RWPE2 (cell line): ENCODE measurements at regions not wholly inside any gene's neighbourhood (a gene's known extent, or its start where the extent isn't known, plus 50 kb on each side); places are given as distances from the start of the nearest gene placed in this dataset.
"Not testable (repeated sequence)": the region's sequence is repeated elsewhere in the genome, so short reads cannot be mapped to it uniquely, and the experiment has no call there.

ENCODE experiments used
- ATAC-seq: fragments of 200-7000 bp; cut with Tn5 transposase; 3 replicates; pipeline ENCODE4 v1.9.1; 2021; ENCODE audit warnings: low read depth
- DNase-seq: peaks from one replicate; pipeline ENCODE4 v3.0.0-alpha.2; 2020; ENCODE audit warnings: low spot score
- H3K27ac ChIP-seq: fragments of 450-650 bp; 2 replicates; pipeline ENCODE4 v1.5.1; 2017; ENCODE audit warnings: mild to moderate bottlenecking; ENCODE audit not compliant: poor library complexity, severe bottlenecking
- H3K27me3 ChIP-seq: fragments of 250-450 bp; sonication (Bioruptor Pico); 2 replicates; pipeline ENCODE4 v1.5.1; 2021; ENCODE audit warnings: mild to moderate bottlenecking, moderate library complexity; ENCODE audit not compliant: insufficient read depth, poor library complexity, severe bottlenecking
- H3K36me3 ChIP-seq: fragments of 250-450 bp; sonication (Bioruptor Pico); 2 replicates; pipeline ENCODE4 v1.5.1; 2020; ENCODE audit warnings: low read depth, mild to moderate bottlenecking, moderate library complexity
- H3K4me1 ChIP-seq: fragments of 250-450 bp; sonication (Bioruptor Pico); 2 replicates; pipeline ENCODE4 v1.5.1; 2021; ENCODE audit warnings: mild to moderate bottlenecking, moderate library complexity; ENCODE audit not compliant: insufficient read depth, poor library complexity, severe bottlenecking
- H3K4me3 ChIP-seq: fragments of 250-450 bp; sonication (Bioruptor Pico); 2 replicates; pipeline ENCODE4 v1.5.1; 2021; ENCODE audit warnings: mild to moderate bottlenecking, moderate library complexity; ENCODE audit not compliant: severe bottlenecking
- H3K9me3 ChIP-seq: fragments of 250-450 bp; sonication (Bioruptor Pico); 2 replicates; pipeline ENCODE4 v1.5.1; 2021; ENCODE audit warnings: mild to moderate bottlenecking, moderate library complexity; ENCODE audit not compliant: severe bottlenecking
- CTCF ChIP-seq: fragments of 450-650 bp; IDR thresholded peaks from one replicate; pipeline ENCODE4 v1.5.1; 2017; ENCODE audit warnings: mild to moderate bottlenecking, moderate library complexity; ENCODE audit not compliant: poor library complexity, severe bottlenecking

GRCh38 chr6:121726596-121726995, 291.1 kb downstream of the GJA1 start:
- no peaks in the 10 kb centered on the region for H3K4me1 ChIP-seq
- DNase-seq (no peak), ATAC-seq (no peak)
- no peak overlapping the region for H3K27ac ChIP-seq
- no peak for TF ChIP-seq CTCF
- H3K9me3 ChIP-seq: peaks cover 2% of the 10 kb centered on the region
- no peak overlapping the region for H3K4me3 ChIP-seq
- H3K36me3 ChIP-seq: no peaks in the 10 kb centered on the region
- no peaks in the 10 kb centered on the region for H3K27me3 ChIP-seq

GRCh38 chr6:121730616-121731015, 295.2 kb downstream of the GJA1 start:
- Histone ChIP-seq H3K36me3 (no peaks in the 10 kb centered on the region), H3K27ac (no peak overlapping the region)
- no peak for ATAC-seq

GRCh38 chr6:121731381-121731780, 295.9 kb downstream of the GJA1 start:
- H3K4me1 ChIP-seq: no peaks in the 10 kb centered on the region
- H3K9me3 ChIP-seq: peaks cover 2% of the 10 kb centered on the region
- H3K4me3 ChIP-seq: no peak overlapping the region
- no peaks in the 10 kb centered on the region for H3K27me3 ChIP-seq
- no peak for TF ChIP-seq CTCF
- H3K27ac ChIP-seq: no peak overlapping the region
- DNase-seq (no peak), ATAC-seq (no peak)
- H3K36me3 ChIP-seq: no peaks in the 10 kb centered on the region

More at GRCh38 chr6:121730616-121731015, 295.2 kb downstream of the GJA1 start:
- TF ChIP-seq CTCF: no peak
- no peak for DNase-seq
- Histone ChIP-seq H3K4me3 (no peak overlapping the region), H3K9me3 (peaks cover 2% of the 10 kb centered on the region), H3K27me3 (no peaks in the 10 kb centered on the region), H3K4me1 (no peaks in the 10 kb centered on the region)

- no peak for TF ChIP-seq CTCF
- DNase-seq (no peak), ATAC-seq (no peak)
Observed at GRCh38 chr6:121732641-121733040, 297.2 kb downstream of the GJA1 start.

GRCh38 chr6:121733234-121733633, 297.8 kb downstream of the GJA1 start:
- peaks cover 2% of the 10 kb centered on the region for H3K9me3 ChIP-seq
- no peaks in the 10 kb centered on the region for H3K36me3 ChIP-seq
- H3K4me3 ChIP-seq: no peak overlapping the region
- no peaks in the 10 kb centered on the region for H3K4me1 ChIP-seq
- no peak for ATAC-seq
- no peak for TF ChIP-seq CTCF
- H3K27me3 ChIP-seq: no peaks in the 10 kb centered on the region
- H3K27ac ChIP-seq: no peak overlapping the region
- no peak for DNase-seq

More at GRCh38 chr6:121732641-121733040, 297.2 kb downstream of the GJA1 start:
- H3K27me3 ChIP-seq: no peaks in the 10 kb centered on the region
- H3K27ac ChIP-seq: no peak overlapping the region
- no peak overlapping the region for H3K4me3 ChIP-seq
- H3K9me3 ChIP-seq: peaks cover 2% of the 10 kb centered on the region
- H3K4me1 ChIP-seq: no peaks in the 10 kb centered on the region
- no peaks in the 10 kb centered on the region for H3K36me3 ChIP-seq

GRCh38 chr6:121740188-121740587, 304.7 kb downstream of the GJA1 start:
- H3K4me1 ChIP-seq, H3K27me3 ChIP-seq, DNase-seq, H3K27ac ChIP-seq, H3K4me3 ChIP-seq, H3K36me3 ChIP-seq, ATAC-seq, H3K9me3 ChIP-seq: not testable (repeated sequence)
